ENCODE measurements at regions not wholly inside any gene's neighbourhood (a gene's known extent, or its start where the extent isn't known, plus 50 kb on each side); places are given as distances from the start of the nearest gene placed in this dataset.
A peak's percentile ranks its signal among the peaks of the same experiment; 100 is the strongest.

DNA sequence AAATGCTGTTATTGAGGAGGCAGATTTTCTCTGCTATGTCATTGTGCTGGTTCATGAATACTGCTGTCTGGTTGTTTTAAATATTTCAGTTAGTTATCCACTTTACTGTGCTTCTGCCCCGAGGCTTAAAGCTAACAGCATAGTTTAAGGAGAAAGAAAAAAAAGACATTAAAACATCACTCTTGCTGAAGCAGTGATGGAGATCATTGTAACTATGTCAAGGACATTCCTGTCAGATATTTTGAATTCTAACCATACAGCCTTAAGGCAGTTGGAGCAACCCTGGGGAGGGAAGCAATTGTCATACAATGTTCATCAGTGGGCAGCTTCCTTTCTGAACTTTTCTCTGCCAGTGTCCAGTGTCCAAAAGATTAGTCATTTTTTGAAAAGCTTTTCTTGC, 199.0 kb upstream of the DDX53 start:
- POLR2A ChIA-PET: no interaction called here
- Mint-ChIP-seq H3K36me3 (no peaks in the 10 kb centered on the region), H3K9me3 (no peaks in the 10 kb centered on the region), H3K27me3 (ENCODE audit: low read depth) (no peaks in the 10 kb centered on the region), H3K4me3 (no peak overlapping the region), H3K27ac (peak overlapping the region; percentile 57; the same call in 1 of the 2 replicates), H3K4me1 (peaks cover 18% of the 10 kb centered on the region)
- no peak for ATAC-seq
- no peak for DNase-seq (ENCODE audit: low spot score)
- no peak for TF ChIP-seq GABPB1 (CRISPR knock-in tag; IDR thresholded peaks at IDR 0.05)
- no peak for TF ChIP-seq HMGA2 (CRISPR knock-in tag; IDR thresholded peaks at IDR 0.05)
- no peak for TF ChIP-seq SOX15 (CRISPR knock-in tag; IDR thresholded peaks at IDR 0.05)
- CTCF ChIA-PET: no interaction called here

DNA sequence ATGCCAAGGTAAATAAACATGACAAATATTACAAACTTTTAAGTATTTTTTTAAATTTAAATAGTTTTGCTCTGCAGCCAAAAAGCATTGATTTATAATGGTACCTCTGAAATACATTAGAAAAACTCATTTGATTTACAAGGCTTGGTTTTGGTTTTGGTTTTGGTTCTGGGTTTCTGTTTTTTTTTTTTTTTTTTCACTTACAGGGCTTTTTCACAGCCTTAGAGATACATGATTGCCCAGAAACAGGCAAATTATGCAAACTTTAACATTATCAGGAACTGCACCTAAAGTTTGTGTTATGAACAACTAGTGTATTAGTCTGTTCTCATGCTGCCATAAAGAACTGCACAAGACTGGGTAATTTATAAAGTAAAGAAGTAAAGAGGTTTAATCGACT, 196.4 kb upstream of the DDX53 start:
- ATAC-seq: no peak
- Mint-ChIP-seq H3K9me3 (no peaks in the 10 kb centered on the region), H3K27me3 (ENCODE audit: low read depth) (no peaks in the 10 kb centered on the region), H3K36me3 (no peaks in the 10 kb centered on the region), H3K4me1 (peaks cover 18% of the 10 kb centered on the region), H3K27ac (no peak overlapping the region), H3K4me3 (no peak overlapping the region)
- DNase-seq (ENCODE audit: low spot score): no peak
- TF ChIP-seq ZNF317 (CRISPR knock-in tag; IDR thresholded peaks at IDR 0.05; ENCODE audit: borderline replicate concordance, low read depth) (no peak), ESRRA (CRISPR knock-in tag; IDR thresholded peaks at IDR 0.05; ENCODE audit: borderline replicate concordance) (no peak), SP1 (CRISPR knock-in tag; conservative IDR thresholded peaks at IDR 0.05) (no peak), SOX15 (CRISPR knock-in tag; IDR thresholded peaks at IDR 0.05) (no peak), KAT7 (CRISPR knock-in tag; IDR thresholded peaks at IDR 0.05; ENCODE audit: borderline replicate concordance) (no peak), STAT6 (CRISPR knock-in tag; conservative IDR thresholded peaks at IDR 0.05; ENCODE audit: low read depth) (no peak), NFYB (CRISPR knock-in tag; conservative IDR thresholded peaks at IDR 0.05; ENCODE audit: low read depth) (no peak), FOXJ3 (CRISPR knock-in tag; IDR thresholded peaks at IDR 0.05; ENCODE audit: borderline replicate concordance) (no peak), TEAD1 (CRISPR knock-in tag; IDR thresholded peaks at IDR 0.05) (no peak)
- TF ChIP-seq, protein P1, sequence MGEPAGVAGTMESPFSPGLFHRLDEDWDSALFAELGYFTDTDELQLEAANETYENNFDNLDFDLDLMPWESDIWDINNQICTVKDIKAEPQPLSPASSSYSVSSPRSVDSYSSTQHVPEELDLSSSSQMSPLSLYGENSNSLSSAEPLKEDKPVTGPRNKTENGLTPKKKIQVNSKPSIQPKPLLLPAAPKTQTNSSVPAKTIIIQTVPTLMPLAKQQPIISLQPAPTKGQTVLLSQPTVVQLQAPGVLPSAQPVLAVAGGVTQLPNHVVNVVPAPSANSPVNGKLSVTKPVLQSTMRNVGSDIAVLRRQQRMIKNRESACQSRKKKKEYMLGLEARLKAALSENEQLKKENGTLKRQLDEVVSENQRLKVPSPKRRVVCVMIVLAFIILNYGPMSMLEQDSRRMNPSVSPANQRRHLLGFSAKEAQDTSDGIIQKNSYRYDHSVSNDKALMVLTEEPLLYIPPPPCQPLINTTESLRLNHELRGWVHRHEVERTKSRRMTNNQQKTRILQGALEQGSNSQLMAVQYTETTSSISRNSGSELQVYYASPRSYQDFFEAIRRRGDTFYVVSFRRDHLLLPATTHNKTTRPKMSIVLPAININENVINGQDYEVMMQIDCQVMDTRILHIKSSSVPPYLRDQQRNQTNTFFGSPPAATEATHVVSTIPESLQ (CRISPR knock-in tag; IDR thresholded peaks at IDR 0.05): no peak
- TF ChIP-seq, protein P2, sequence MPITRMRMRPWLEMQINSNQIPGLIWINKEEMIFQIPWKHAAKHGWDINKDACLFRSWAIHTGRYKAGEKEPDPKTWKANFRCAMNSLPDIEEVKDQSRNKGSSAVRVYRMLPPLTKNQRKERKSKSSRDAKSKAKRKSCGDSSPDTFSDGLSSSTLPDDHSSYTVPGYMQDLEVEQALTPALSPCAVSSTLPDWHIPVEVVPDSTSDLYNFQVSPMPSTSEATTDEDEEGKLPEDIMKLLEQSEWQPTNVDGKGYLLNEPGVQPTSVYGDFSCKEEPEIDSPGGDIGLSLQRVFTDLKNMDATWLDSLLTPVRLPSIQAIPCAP (CRISPR knock-in tag; IDR thresholded peaks at IDR 0.05): no peak
- TF ChIP-seq, protein P3, sequence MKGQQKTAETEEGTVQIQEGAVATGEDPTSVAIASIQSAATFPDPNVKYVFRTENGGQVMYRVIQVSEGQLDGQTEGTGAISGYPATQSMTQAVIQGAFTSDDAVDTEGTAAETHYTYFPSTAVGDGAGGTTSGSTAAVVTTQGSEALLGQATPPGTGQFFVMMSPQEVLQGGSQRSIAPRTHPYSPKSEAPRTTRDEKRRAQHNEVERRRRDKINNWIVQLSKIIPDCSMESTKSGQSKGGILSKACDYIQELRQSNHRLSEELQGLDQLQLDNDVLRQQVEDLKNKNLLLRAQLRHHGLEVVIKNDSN (CRISPR knock-in tag; IDR thresholded peaks at IDR 0.05): no peak
- ChIA-PET POLR2A (interaction anchor here (0.7 kb wide), 1 partner anchor 870 kb away, joined by 3 read pairs; no protein-coding TSS in a partner anchor), CTCF (no interaction called here)

DNA sequence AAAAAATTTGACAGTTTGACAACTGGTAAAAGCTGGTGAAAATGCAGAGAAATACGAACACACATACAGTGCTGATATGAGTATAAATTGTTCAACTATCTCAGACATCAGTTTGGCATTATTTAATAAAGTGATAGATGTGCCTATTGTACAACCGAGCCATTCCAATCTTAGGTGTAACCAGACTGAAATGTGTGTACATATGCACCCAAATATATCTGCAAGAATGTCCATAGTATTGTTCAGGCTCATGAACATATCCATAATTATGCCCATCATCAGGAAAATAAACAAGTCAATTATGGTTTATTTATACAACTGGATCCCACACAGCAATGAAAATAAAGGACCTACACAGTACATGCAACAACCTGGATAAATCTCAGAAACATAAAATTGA, 188.9 kb upstream of the DDX53 start:
- no peak for DNase-seq (ENCODE audit: low spot score)
- H3K27ac Mint-ChIP-seq: no peak overlapping the region
- no peaks in the 10 kb centered on the region for H3K9me3 Mint-ChIP-seq
- POLR2A ChIA-PET: no interaction called here
- H3K27me3 Mint-ChIP-seq (ENCODE audit: low read depth): no peaks in the 10 kb centered on the region
- H3K4me1 Mint-ChIP-seq: 0 out of 2 replicates have a peak, but pooled peaks cover 8% of the 10 kb centered on the region
- no peak for ATAC-seq
- H3K36me3 Mint-ChIP-seq: no peaks in the 10 kb centered on the region
- H3K4me3 Mint-ChIP-seq: no peak overlapping the region
- CTCF ChIA-PET: no interaction called here
- TF ChIP-seq ZNF671 (CRISPR knock-in tag; IDR thresholded peaks at IDR 0.05) (no peak), NR2C2 (CRISPR knock-in tag; IDR thresholded peaks at IDR 0.05) (no peak), MAX (CRISPR knock-in tag; IDR thresholded peaks at IDR 0.05) (no peak), ZNF423 (CRISPR knock-in tag; IDR thresholded peaks at IDR 0.05) (no peak), TEAD1 (CRISPR knock-in tag; IDR thresholded peaks at IDR 0.05) (no peak), ZNF121 (CRISPR knock-in tag; IDR thresholded peaks at IDR 0.05) (no peak), HMGA2 (CRISPR knock-in tag; IDR thresholded peaks at IDR 0.05) (no peak), MYBL2 (CRISPR knock-in tag; IDR thresholded peaks at IDR 0.05) (no peak), NFATC4 (CRISPR knock-in tag; IDR thresholded peaks at IDR 0.05) (no peak), TEAD4 (CRISPR knock-in tag; IDR thresholded peaks at IDR 0.05) (no peak), ZNF219 (CRISPR knock-in tag; IDR thresholded peaks at IDR 0.05; ENCODE audit: borderline replicate concordance) (no peak), IRF2 (CRISPR knock-in tag; IDR thresholded peaks at IDR 0.05; ENCODE audit: borderline replicate concordance, low read depth) (no peak)
- TF ChIP-seq, protein P4, sequence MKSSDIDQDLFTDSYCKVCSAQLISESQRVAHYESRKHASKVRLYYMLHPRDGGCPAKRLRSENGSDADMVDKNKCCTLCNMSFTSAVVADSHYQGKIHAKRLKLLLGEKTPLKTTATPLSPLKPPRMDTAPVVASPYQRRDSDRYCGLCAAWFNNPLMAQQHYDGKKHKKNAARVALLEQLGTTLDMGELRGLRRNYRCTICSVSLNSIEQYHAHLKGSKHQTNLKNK (CRISPR knock-in tag; IDR thresholded peaks at IDR 0.05): no peak
- TF ChIP-seq, protein P1 (CRISPR knock-in tag; IDR thresholded peaks at IDR 0.05): no peak

All from WTC11 (cell line).